ENCODE measurements at regions not wholly inside any gene's neighbourhood (a gene's known extent, or its start where the extent isn't known, plus 50 kb on each side); places are given as distances from the start of the nearest gene placed in this dataset.

DNA sequence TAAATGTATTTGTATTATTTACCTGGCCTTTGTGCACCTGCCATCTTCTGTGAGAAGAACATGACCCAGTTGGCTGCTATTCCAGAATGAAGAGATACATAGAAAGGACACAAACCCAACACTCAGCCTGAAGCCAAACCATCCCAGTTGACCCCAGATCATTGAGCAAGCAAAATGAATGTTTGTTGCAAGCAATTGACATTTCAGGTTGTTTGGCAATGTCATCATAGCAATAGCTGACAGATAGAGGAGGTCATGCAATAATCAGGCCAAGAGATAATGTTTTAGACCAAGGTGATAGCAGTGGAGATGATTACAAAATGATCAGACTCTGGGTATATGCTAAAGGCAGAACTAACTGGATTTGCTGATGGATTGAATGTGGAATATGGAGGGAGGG, 71.2 kb upstream of the TMEM164 start:
- TF ChIP-seq, protein P1, sequence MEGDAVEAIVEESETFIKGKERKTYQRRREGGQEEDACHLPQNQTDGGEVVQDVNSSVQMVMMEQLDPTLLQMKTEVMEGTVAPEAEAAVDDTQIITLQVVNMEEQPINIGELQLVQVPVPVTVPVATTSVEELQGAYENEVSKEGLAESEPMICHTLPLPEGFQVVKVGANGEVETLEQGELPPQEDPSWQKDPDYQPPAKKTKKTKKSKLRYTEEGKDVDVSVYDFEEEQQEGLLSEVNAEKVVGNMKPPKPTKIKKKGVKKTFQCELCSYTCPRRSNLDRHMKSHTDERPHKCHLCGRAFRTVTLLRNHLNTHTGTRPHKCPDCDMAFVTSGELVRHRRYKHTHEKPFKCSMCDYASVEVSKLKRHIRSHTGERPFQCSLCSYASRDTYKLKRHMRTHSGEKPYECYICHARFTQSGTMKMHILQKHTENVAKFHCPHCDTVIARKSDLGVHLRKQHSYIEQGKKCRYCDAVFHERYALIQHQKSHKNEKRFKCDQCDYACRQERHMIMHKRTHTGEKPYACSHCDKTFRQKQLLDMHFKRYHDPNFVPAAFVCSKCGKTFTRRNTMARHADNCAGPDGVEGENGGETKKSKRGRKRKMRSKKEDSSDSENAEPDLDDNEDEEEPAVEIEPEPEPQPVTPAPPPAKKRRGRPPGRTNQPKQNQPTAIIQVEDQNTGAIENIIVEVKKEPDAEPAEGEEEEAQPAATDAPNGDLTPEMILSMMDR (conservative IDR thresholded peaks at IDR 0.05 in 1 of 2, IDR thresholded peaks at IDR 0.05 in 1 of 2; ENCODE audit: extremely low read depth in 1 of 2, insufficient read depth in 1 of 2, low read depth in 1 of 2, low read length in 2 of 2): no peak
- no peak for TF ChIP-seq EZH2 (IDR thresholded peaks at IDR 0.05; ENCODE audit: borderline replicate concordance, low read length)
